A549 (cell line): ENCODE measurements at regions not wholly inside any gene's neighbourhood (a gene's known extent, or its start where the extent isn't known, plus 50 kb on each side); places are given as distances from the start of the nearest gene placed in this dataset.

Source experiments
- ATAC-seq, 2 experiments: fragments of 200-7000 bp in 1 of 2; fragments of >200 bp in 1 of 2; cut with Nextera tagmentation in 1 of 2; cut with Tn5 transposase in 1 of 2; 3 replicates each; pipeline versions ENCODE4 v1.8.0 to v1.9.1; 2018 to 2020; ENCODE audit warnings: mild to moderate bottlenecking in 1 of 2, moderate library complexity in 1 of 2
- CTCF ChIA-PET: fragments of 300-600 bp; sonication (Branson Sonifier 250); formaldehyde crosslinking; extraction: SDS; loops from one replicate; lab custom pipeline; 2021; ENCODE audit warnings: antibody characterized with exemption, inconsistent platforms; lab: Yijun Ruan, JAX
- POLR2A ChIA-PET: fragments of 350-600 bp; formaldehyde crosslinking; extraction: SDS; loops from one replicate; lab custom pipeline; 2021; ENCODE audit warnings: antibody characterized with exemption, inconsistent platforms; lab: Yijun Ruan, JAX
- DNase-seq, 2 experiments: peaks; one replicate each; pipeline versions ENCODE4 v3.0.0 to v3.0.0-alpha.2; 2011 to 2016; ENCODE audit warnings: low read depth in 1 of 2, low spot score in 1 of 2
- FAIRE-seq: peaks from 2 replicates; lab custom pipeline; 2011; peaks lifted over from hg19 to GRCh38; lab: Jason Lieb, UNC
- H3K27ac ChIP-seq, 2 experiments: fragments of >200 bp; sonication (Bioruptor Twin); formaldehyde crosslinking; 3 replicates each; pipeline ENCODE4 v1.5.1; 2016 to 2017
- H3K4me1 ChIP-seq: fragments of >200 bp; sonication (Bioruptor Twin); formaldehyde crosslinking; 3 replicates; pipeline ENCODE4 v1.6.1; 2016
- H3K4me2 ChIP-seq: fragments of >200 bp; sonication (Bioruptor Twin); formaldehyde crosslinking; 3 replicates; pipeline ENCODE4 v1.6.1; 2016
- H3K4me3 ChIP-seq: fragments of >200 bp; sonication (Bioruptor Twin); formaldehyde crosslinking; 3 replicates; pipeline ENCODE4 v1.5.1; 2016
- H3K9me3 ChIP-seq: fragments of >200 bp; sonication (Bioruptor Twin); formaldehyde crosslinking; 3 replicates; pipeline ENCODE4 v1.6.1; 2016
- ATOH8 ChIP-seq: fragments of 250-450 bp; sonication (Bioruptor Pico); IDR thresholded peaks from 2 replicates; pipeline ENCODE4 v1.5.0; 2020; ENCODE audit warnings: low read depth, mild to moderate bottlenecking, moderate library complexity
- CHD2 ChIP-seq: fragments of 150-350 bp; IDR thresholded peaks from 2 replicates; pipeline ENCODE4 v1.6.1; 2014; ENCODE audit warnings: low read length; ENCODE audit not compliant: partially characterized antibody
- CHD4 ChIP-seq: fragments of 200-600 bp; sonication (generic); IDR thresholded peaks from 2 replicates; pipeline ENCODE4 v1.6.1; 2016; ENCODE audit warnings: antibody characterized with exemption, mild to moderate bottlenecking, borderline replicate concordance
- EHMT2 ChIP-seq: fragments of 200-600 bp; sonication (generic); IDR thresholded peaks from 2 replicates; pipeline ENCODE4 v1.6.1; 2016; ENCODE audit warnings: antibody characterized with exemption, low read depth, mild to moderate bottlenecking, moderate library complexity
- FOSB ChIP-seq: fragments of 250-450 bp; sonication (Bioruptor Pico); IDR thresholded peaks from 2 replicates; pipeline ENCODE4 v1.5.0; 2020; ENCODE audit warnings: mild to moderate bottlenecking, moderate library complexity
- GATA3 ChIP-seq: IDR thresholded peaks from 2 replicates; pipeline ENCODE4 v1.6.1; 2012; ENCODE audit warnings: borderline replicate concordance
- HDAC2 ChIP-seq: fragments of 200-600 bp; sonication (generic); IDR thresholded peaks from 2 replicates; pipeline ENCODE4 v1.6.1; 2016
- HES2 ChIP-seq: fragments of >200 bp; sonication (Bioruptor Twin); formaldehyde crosslinking; IDR thresholded peaks from 2 replicates; pipeline ENCODE4 v1.6.1; 2016
- HMGXB4 ChIP-seq: fragments of 250-450 bp; sonication (Bioruptor Pico); IDR thresholded peaks from 2 replicates; pipeline ENCODE4 v1.5.0; 2021; ENCODE audit warnings: mild to moderate bottlenecking, moderate library complexity, borderline replicate concordance
- HOXB13 ChIP-seq: fragments of 250-450 bp; sonication (Bioruptor Pico); IDR thresholded peaks from 2 replicates; pipeline ENCODE4 v1.5.0; 2020; ENCODE audit warnings: low read depth, mild to moderate bottlenecking, moderate library complexity
- HOXB5 ChIP-seq: fragments of 250-450 bp; sonication (Bioruptor Pico); IDR thresholded peaks from 2 replicates; pipeline ENCODE4 v1.5.0; 2020; ENCODE audit warnings: mild to moderate bottlenecking, moderate library complexity
- JUN ChIP-seq, 2 experiments: fragments of >200 bp; sonication (Bioruptor Twin); formaldehyde crosslinking; IDR thresholded peaks; 2 replicates in 1 of 2; 3 replicates in 1 of 2; pipeline ENCODE4 v1.6.1; 2016 to 2017
- JUNB ChIP-seq: fragments of >200 bp; sonication (Bioruptor Twin); formaldehyde crosslinking; IDR thresholded peaks from 2 replicates; pipeline ENCODE4 v1.6.1; 2016
- KDM1A ChIP-seq: fragments of 200-600 bp; sonication (generic); IDR thresholded peaks from 2 replicates; pipeline ENCODE4 v1.6.1; 2016; ENCODE audit warnings: low read depth, mild to moderate bottlenecking
- KDM5A ChIP-seq: fragments of 200-600 bp; sonication (generic); IDR thresholded peaks from 2 replicates; pipeline ENCODE4 v1.6.1; 2016; ENCODE audit warnings: antibody characterized with exemption, mild to moderate bottlenecking
- PBX3 ChIP-seq: IDR thresholded peaks from 2 replicates; pipeline ENCODE4 v1.6.1; 2012
- POLR2AphosphoS2 ChIP-seq: conservative IDR thresholded peaks from 2 replicates; pipeline ENCODE4 v1.6.1; 2012; ENCODE audit warnings: low read length, improper control_type of control experiment, inconsistent platforms
- RAD21 ChIP-seq, 2 experiments: fragments of >200 bp in 1 of 2; sonication (Bioruptor Twin) in 1 of 2; formaldehyde crosslinking in 1 of 2; IDR thresholded peaks in 1 of 2; conservative IDR thresholded peaks in 1 of 2; 2 replicates in 1 of 2; 3 replicates in 1 of 2; pipeline ENCODE4 v1.6.1; 2012 to 2018; ENCODE audit warnings: inconsistent platforms in 1 of 2
- RCOR1 ChIP-seq: fragments of 150-350 bp; IDR thresholded peaks from 2 replicates; pipeline ENCODE4 v1.6.1; 2014; ENCODE audit warnings: antibody characterized with exemption, low read length, low read depth
- USF2 ChIP-seq: fragments of 450-650 bp; IDR thresholded peaks from 2 replicates; pipeline ENCODE4 v1.6.1; 2014; ENCODE audit warnings: antibody characterized with exemption
- WGBS: methylation state at CpG from one replicate; pipeline ENCODE4 v1.1.6; 2017; ENCODE audit errors: missing lambda C conversion rate; 5-methylcytosine and 5-hydroxymethylcytosine counted together

GRCh38 chr7:123054357-123055133 lies 59.0 kb upstream of the TAS2R16 start:
- Histone ChIP-seq H3K9me3 (0 out of 3 replicates have a peak, but pooled peaks cover 2% of the 10 kb centered on the region), H3K4me3 (no peak overlapping the region), H3K4me2 (no peak overlapping the region), H3K27ac (no peak overlapping the region), H3K4me1 (no peaks in the 10 kb centered on the region)
- FAIRE-seq (no peak), DNase-seq (no peak), ATAC-seq (no peak)
- ChIA-PET POLR2A (no interaction called here), CTCF (interaction anchor here (0.9 kb wide), 1 partner anchor 18 kb away, joined by 3 read pairs; no protein-coding TSS in a partner anchor)
- TF ChIP-seq GATA3: no peak
- TF ChIP-seq EHMT2: no peak
- no peak for TF ChIP-seq USF2
- no peak for TF ChIP-seq POLR2AphosphoS2
- TF ChIP-seq KDM5A: no peak
- TF ChIP-seq CHD4: no peak
- 0% methylated on average over 5 of the region's 5 CpGs for WGBS

- POLR2A ChIA-PET: no interaction called here
- 0% methylated on average over 1 of the region's 1 CpG for WGBS
- FAIRE-seq: no peak
Measured at GRCh38 chr7:123051916-123052315, 56.4 kb upstream of the TAS2R16 start.

GRCh38 chr7:123047955-123048354 lies 52.5 kb upstream of the TAS2R16 start:
- H3K4me2 ChIP-seq: no peak overlapping the region
- TF ChIP-seq KDM1A (no peak), HMGXB4 (no peak), FOSB (CRISPR knock-in tag) (no peak), HOXB13 (CRISPR knock-in tag) (no peak), ATOH8 (CRISPR knock-in tag) (no peak), HDAC2 (no peak), JUNB (no peak), HOXB5 (CRISPR knock-in tag) (no peak), JUN (IDR thresholded peaks at IDR 0.05) (no peak), USF2 (no peak), CHD4 (no peak)
- TF ChIP-seq, all 56 proteins: peak for 0
- 0 out of 3 replicates have a peak, but pooled peaks cover 5% of the 10 kb centered on the region for H3K9me3 ChIP-seq
- no peak overlapping the region for H3K27ac ChIP-seq
- POLR2A ChIA-PET: no interaction called here
- no peaks in the 10 kb centered on the region for H3K4me1 ChIP-seq
- DNase-seq: no peak
- H3K4me3 ChIP-seq: no peak overlapping the region
- CTCF ChIA-PET: no interaction called here
- ATAC-seq: no peak
- no peak for FAIRE-seq

More at GRCh38 chr7:123051916-123052315, 56.4 kb upstream of the TAS2R16 start:
- H3K4me1 ChIP-seq: no peaks in the 10 kb centered on the region
- H3K9me3 ChIP-seq: 0 out of 3 replicates have a peak, but pooled peaks cover 5% of the 10 kb centered on the region
- no peak for DNase-seq
- ATAC-seq: no peak
- no peak overlapping the region for H3K4me2 ChIP-seq
- no peak overlapping the region for H3K4me3 ChIP-seq
- CTCF ChIA-PET: no interaction called here
- H3K27ac ChIP-seq: no peak overlapping the region
- TF ChIP-seq PBX3: no peak
- TF ChIP-seq CHD2: no peak
- no peak for TF ChIP-seq HES2
- TF ChIP-seq RAD21 (conservative IDR thresholded peaks at IDR 0.05 in 1 of 2, IDR thresholded peaks at IDR 0.05 in 1 of 2): no peak
- TF ChIP-seq KDM5A: no peak
- no peak for TF ChIP-seq RCOR1
- TF ChIP-seq EHMT2: no peak
